ENCODE measurements at regions not wholly inside any gene's neighbourhood (a gene's known extent, or its start where the extent isn't known, plus 50 kb on each side); places are given as distances from the start of the nearest gene placed in this dataset.
A peak's percentile ranks its signal among the peaks of the same experiment; 100 is the strongest.

DNA sequence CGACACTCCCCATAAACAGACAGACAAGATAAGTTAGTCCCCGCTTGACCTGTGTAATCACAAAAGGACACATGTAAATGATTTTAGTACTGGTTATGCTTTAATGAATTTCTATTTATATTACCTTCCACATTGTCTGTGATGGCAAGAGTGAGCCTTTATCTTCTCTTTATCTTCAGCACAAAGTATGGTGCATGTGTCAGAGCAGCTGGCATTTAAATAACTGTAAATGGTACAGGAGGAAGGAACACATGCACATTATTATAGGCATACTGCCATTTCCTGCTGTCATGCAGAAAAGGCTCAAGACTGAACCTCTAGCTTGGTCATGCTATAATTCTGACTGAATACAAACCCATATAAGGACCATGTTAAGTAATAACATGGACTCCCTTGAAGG lies 1342.7 kb upstream of the TENM4 start:
- no peak for DNase-seq (ENCODE audit: low read depth, low spot score)

- DNase-seq (ENCODE audit: low read depth, low spot score): peak; percentile 14
These were observed 1341.5 kb upstream of the TENM4 start for GRCh38 chr11:80782135-80782885.

GRCh38 chr11:80779905-80780605 lies 1339.2 kb upstream of the TENM4 start:
- DNase-seq (ENCODE audit: low read depth, low spot score): no peak

GRCh38 chr11:80778941-80779340 lies 1338.1 kb upstream of the TENM4 start:
- DNase-seq (ENCODE audit: low read depth, low spot score): no peak

DNA sequence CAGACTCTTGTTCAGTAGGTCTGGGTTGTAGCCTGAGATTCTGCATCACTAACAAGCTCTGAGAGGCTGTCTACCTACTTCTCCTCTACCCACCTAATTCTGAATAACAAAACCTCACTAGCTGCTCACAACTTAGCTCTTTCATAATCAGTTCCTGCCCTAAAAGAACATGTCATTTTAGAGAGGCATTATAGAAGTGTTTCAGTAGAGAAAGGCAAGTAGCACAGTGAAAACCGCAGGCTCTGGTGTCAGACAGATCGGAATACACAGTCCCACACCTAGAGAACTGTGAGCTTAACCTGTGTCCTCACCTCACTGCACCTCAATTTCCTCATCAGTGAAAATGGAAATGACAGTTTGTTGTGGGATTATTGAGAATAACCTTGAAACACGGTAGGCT lies 1337.6 kb upstream of the TENM4 start:
- no peak for DNase-seq (ENCODE audit: low read depth, low spot score)

DNA sequence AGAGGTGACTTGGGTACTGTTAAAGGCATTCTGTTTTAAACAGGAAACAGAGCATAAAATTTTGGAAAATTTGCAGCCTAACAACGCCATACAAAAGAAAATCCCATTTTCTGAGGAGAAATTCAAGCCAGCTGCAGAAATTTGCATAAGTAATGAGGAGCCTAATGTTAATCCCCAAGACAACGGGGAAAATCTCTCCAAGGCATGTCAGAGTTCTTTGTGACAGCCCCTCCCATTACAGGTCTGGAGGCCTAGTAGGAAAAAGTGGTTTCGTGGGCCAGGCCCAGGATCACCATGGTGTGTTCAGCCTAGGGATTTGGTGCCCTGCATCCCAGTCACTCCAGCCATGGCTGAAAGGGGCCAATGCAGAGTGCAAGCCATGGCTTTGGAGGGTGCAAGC lies 1333.1 kb upstream of the TENM4 start:
- DNase-seq (ENCODE audit: low read depth, low spot score): no peak

- no peak for DNase-seq (ENCODE audit: low read depth, low spot score)
These were observed 1330.2 kb upstream of the TENM4 start for GRCh38 chr11:80771017-80771416.

- DNase-seq (ENCODE audit: low read depth, low spot score): no peak
These were observed 1318.0 kb upstream of the TENM4 start for GRCh38 chr11:80758787-80759186.

GRCh38 chr11:80748207-80748925 lies 1307.5 kb upstream of the TENM4 start:
- DNase-seq (ENCODE audit: low read depth, low spot score): no peak

DNA sequence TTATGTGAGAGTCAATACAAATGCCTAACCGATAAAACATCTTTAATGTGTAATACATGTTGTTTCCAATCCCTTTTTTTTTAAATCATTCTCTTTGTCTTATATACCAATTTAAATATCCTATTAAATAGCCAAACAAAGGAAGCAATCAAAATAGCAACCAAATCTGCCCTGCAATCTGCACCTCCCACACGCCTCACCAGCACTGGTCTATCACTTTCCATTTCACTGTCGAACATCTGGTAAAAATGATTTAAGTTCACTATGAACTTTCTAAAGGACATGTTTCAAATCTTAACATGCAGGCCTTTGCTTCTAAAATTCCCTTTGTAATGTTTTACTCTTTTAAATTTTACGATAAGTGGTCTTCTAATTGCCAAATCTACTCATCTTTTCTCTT lies 1305.5 kb upstream of the TENM4 start:
- no peak for DNase-seq (ENCODE audit: low read depth, low spot score)

DNA sequence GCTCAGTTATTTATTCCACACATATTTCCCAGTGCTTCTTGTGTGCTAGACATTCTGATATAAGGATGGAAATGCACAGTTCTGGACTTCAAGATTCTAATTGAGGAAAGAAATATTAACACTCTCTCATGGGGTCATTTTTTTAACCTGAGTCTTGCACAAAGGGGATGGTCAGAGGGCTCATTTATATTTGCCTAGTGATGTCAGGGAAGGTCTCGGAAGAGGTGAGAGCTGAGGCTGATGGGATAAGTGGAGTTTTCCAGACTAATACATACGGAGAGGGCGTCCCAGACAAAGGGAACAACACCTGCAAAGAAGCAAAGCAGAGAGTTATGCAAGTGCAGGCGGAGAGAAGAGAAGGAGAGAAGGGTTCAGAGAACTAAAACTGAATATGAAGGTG lies 1304.6 kb upstream of the TENM4 start:
- no peak for DNase-seq (ENCODE audit: low read depth, low spot score)

DNA sequence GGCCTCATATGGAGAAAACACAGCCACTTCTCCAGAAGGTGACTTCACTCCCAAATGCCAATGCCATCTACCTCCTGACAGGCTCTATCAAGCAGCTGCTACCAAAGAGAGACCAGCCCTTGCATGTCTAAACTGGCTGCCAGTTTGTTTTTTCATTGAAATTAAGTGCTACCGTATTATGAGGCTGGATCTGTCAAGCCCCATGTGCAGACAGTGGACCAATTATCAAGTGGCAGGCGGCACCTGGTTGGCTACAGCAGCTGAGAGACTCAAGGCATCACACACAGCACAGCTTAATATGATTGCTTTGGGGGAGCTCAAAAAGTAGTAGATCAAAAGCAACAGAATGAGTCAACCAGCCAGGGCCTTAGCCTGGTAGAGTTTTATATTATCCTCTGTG lies 1293.0 kb upstream of the TENM4 start:
- DNase-seq (ENCODE audit: low read depth, low spot score): no peak

GRCh38 chr11:80733361-80733760 lies 1292.5 kb upstream of the TENM4 start:
- no peak for DNase-seq (ENCODE audit: low read depth, low spot score)

GRCh38 chr11:80727315-80727714 lies 1286.5 kb upstream of the TENM4 start:
- DNase-seq (ENCODE audit: low read depth, low spot score): peak; percentile 26

- DNase-seq (ENCODE audit: low read depth, low spot score): no peak
These were observed 1285.4 kb upstream of the TENM4 start for GRCh38 chr11:80726236-80726635.

- no peak for DNase-seq (ENCODE audit: low read depth, low spot score)
These were observed 1283.5 kb upstream of the TENM4 start for GRCh38 chr11:80724366-80724765.

DNA sequence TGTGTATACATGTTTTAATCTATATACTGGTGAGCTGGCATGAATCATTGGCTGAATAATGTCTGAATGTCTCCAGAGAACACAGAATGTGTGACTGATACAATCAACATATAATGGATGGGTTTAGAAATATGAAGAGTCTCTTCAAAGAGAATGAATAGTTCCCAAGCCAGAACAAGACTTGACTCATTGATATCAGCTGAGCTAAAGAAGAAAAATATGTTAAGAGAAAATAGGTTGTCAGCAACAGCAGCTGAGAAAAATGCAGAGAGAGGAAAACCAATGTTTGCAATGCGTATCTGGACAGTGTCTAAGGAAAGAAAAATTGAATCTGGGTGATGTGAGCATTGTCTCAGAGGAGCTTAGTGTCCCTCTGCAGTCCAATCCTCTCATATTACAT lies 1281.8 kb upstream of the TENM4 start:
- DNase-seq (ENCODE audit: low read depth, low spot score): no peak

GRCh38 chr11:80720295-80720694 lies 1279.5 kb upstream of the TENM4 start:
- no peak for DNase-seq (ENCODE audit: low read depth, low spot score)

DNA sequence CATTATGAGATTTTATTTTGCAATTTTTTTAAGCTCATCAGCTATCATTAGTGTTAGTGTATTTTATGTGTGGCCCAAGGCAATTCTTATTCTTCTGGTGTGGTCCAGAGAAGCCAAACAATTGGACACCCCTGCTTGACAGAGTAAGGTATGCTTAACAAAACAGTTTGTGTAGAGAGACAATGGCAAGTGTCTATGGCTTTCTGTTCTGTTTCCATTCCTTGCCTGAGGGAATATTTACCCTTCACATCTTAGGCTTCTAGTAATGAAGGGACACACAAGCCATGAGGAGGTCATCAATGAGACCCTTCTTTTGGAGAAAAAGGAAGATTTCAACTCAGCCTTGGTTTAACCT lies 1278.4 kb upstream of the TENM4 start:
- peak; percentile 70 for DNase-seq (ENCODE audit: low read depth, low spot score)

DNA sequence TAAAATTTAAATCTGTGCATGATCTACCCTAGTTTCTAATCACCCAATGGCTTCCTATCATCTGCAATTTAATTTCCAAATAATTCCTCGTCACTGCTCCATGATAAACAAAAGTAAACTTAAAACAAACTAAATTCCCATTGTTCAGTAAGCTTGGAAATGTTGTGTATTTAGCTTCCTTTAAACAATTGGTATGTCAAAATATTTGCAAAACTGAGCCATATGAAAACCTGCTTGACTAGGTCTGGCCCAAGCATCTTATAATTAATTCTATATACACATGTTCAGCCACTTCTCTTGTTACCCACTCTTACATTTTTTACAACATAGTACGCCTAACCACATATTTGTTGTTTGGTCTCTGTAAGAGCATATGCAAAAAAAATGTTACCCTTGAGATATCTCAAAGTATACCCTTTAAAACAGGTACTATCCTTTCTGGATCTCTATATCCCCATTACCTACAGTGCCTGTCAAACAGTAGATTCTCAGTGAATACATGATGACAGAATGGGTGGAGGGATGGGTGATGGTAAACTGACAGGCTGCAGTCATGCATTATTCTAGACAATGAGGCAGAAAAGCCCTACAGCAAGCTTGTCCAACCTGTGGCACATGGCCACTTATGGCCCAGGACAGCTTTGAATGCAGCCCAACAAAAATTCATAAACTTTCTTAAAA lies 1277.9 kb upstream of the TENM4 start:
- DNase-seq (ENCODE audit: low read depth, low spot score): no peak

DNA sequence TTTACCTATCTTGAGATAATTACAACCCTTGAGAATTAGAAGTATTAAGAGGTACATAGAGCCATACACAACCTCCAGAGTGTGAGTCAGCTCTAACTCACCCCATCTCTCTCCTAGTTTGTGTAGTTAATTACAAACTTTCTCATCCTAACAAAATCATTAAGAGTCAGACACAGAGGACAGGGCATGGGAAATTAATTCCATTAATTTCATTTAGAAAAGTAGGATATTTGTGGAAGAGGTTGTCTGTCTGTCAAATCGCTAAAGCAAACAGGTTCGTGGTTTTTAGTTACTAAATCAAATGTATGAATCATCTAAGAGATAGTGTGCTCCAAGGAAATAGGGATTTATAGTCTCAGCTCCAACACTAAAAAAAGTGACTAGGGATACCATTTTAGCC lies 1261.4 kb upstream of the TENM4 start:
- no peak for DNase-seq (ENCODE audit: low read depth, low spot score)

GRCh38 chr11:80700386-80700785 lies 1259.6 kb upstream of the TENM4 start:
- no peak for DNase-seq (ENCODE audit: low read depth, low spot score)
